GM18873 (cell line): ENCODE measurements at regions not wholly inside any gene's neighbourhood (a gene's known extent, or its start where the extent isn't known, plus 50 kb on each side); places are given as distances from the start of the nearest gene placed in this dataset.
"Not testable (repeated sequence)": the region's sequence is repeated elsewhere in the genome, so short reads cannot be mapped to it uniquely, and the experiment has no call there.

Experiments
- ATAC-seq: cut with Tn5 transposase; IDR thresholded peaks from one replicate; pipeline ENCODE4 v1.9.1; 2021; ENCODE audit warnings: mild to moderate bottlenecking, moderate library complexity, moderate number of reproducible peaks; ENCODE audit not compliant: unreplicated experiment, low FRiP score

DNA sequence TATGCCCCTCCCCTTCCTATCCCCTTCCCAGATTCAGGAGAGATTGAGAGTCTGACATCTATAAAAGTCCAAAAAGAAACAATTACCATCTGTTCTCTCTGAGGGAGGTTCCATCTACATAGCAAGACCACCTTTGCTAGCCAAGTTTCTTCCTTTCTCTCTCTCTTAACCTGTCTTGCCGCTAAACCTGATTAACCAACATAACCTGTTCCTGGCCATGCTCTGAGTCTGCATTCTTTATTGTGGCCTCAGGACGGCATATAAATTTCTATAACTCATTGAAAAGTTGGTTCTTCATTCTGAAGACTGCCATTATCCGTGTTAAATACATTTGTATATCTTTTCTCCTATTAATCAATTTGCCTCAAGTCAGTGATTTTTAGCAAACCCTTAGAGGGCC is 594.0 kb downstream of the KCNH5 start:
- no peak for ATAC-seq

DNA sequence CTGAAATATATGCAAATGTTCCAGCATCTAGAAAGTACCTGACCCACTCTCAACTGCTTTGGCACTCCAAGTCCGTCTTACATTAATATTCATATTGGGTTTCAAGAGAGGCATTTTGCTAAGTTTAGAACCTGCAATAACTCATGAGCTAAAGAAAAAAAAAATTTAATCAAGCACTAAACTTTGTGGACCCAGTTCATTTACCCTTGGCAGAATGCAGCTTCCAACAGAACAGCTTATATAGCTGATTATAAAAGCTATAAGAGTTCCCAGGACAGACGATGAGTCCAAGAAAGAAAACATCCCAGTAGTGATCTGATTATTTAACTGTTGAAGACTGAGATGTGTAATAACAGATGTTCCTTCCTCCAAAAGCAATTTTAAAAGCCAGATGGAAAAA is 592.0 kb downstream of the KCNH5 start:
- no peak for ATAC-seq

DNA sequence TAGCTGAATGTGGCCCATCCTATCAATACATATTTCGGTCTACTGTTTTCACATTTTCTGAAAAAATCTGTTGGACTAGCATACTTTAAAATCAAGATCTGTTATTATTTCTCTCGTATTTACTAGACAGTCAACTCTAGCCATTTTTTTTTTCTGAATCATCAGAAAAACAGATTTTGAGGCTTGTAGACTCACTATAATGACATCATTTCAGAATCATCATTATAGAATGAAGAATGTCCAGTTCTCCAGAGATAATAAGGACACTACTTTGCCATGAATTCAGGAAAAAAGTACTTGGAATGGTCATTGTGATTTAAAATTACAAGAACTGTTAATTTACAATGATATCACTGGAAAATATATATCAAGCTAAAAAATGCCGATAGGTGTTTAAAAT is 589.8 kb downstream of the KCNH5 start:
- ATAC-seq = no peak

DNA sequence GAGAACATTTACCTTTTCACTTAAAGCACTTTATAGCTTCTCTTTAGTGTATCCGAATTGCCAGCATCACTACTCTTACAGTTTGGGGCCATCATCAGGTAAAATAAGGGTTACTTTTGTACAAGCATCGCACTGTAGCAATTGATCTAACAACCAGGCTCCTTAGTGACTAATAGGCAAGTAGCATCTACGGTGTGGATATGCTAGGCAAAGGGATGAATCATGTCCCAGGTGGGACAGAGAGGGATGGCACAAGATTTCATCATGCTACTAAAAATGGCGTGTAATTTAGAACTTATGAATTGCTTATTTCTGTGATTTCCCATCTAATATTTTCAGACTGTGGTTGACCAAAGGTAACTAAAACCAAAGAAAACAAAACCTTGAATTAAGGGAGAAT is 582.3 kb downstream of the KCNH5 start:
- ATAC-seq = no peak

DNA sequence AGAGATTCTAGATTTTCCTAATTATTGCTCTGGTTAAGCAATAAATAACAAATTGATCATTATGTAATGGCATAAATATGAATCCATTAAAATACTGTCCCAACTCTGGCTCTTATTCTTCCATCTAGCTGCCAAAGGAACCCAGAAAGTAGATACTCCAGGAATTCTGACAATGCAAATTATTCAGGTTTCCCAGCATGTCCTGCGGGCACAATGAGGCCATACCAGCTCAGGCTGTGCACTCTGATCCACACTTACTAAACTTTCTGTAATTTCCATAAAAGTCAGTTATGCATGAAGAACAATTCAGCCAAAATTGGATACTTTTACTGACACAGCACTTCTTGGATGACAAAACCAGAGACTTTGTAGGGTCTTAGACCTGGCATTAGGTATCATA is 576.3 kb downstream of the KCNH5 start:
- ATAC-seq = no peak

DNA sequence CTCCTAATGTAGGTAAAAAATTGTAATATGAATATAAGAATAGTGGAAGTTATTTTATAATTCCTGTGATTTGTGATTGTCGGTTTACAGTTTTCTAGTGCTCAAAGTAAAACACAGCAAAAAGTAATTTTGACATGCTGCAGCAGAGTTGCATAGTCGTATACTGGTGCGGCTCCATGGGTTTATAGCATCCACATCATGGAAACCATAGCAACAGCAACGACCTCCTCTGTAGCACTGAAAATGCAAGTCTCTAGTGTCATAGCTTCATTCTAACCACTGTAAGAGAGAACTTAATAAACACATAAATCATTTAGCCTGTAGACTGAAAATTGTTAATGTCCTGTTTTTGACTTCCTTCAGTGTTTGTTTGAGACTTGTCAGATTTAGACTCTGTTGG is 574.3 kb downstream of the KCNH5 start:
- no peak for ATAC-seq

DNA sequence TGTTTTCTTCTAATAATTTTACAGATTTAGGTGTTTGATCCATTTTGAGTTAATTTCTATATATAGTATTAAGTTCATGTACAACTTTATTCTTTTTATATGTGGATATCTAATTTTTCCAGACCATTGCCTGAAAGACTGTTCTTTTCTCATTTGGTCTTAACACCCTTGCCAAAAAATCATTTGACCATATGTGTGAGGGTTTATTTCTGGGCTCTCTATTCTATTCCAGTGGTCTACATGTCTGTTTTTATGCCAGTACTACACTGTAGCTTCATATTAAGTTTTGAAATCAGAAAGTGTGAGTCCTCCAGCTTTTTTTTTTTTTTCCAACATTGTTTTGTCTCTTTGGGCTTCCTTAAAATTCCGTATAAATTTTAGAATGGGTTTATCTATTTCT is 554.1 kb downstream of the KCNH5 start:
- no peak for ATAC-seq

DNA sequence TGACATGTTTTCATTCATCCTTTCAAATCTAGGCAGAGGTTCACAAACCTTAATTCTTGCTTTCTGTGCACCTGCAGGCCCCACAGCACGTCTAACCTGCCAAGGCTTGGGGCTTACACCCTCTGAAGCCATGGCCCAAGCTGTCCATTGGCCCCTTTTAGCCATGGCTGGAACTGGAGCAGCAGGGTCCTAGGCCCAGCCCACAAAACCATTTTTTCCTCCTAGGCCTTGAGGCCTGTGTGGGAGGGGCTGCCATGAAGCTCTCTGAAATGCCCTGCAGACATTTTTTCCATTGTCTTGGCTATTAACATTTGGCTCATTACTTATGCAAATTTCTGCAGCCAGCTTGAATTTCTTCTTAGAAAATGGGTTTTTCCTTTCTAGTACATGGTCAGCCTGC is 547.5 kb downstream of the KCNH5 start:
- no peak for ATAC-seq

DNA sequence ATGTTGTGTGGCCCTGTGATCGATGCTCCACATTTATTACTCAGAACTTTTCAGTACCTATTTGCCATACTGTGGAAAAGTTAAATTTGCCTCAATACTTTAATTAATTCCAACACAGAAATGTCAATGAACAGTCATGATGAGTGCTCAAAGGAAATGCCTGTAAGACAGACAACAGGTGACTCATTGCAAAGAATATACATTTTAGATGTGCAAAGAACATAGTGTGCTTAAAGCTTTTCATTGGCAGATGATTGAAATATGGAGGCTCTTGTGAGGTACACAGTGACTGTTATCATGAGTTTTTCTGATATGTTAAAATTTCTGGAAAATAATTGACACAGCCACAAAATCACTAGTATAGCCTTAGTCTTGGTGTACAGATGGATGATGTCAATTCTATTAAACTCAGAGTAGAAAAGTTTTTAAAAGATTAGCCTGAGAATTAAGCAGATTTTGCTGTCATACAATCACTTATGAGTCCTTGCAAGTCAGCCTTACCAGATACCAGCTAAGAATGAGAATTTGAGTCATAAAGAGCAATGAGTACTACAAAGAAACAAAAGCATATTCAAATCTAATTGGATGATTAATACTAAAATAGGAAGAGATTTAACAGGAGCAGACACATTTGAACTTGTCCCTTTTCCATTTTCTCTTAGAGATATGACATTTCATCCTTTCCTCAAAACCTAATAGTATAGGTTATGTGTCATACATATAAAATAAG is 544.1 kb downstream of the KCNH5 start:
- no peak for ATAC-seq

DNA sequence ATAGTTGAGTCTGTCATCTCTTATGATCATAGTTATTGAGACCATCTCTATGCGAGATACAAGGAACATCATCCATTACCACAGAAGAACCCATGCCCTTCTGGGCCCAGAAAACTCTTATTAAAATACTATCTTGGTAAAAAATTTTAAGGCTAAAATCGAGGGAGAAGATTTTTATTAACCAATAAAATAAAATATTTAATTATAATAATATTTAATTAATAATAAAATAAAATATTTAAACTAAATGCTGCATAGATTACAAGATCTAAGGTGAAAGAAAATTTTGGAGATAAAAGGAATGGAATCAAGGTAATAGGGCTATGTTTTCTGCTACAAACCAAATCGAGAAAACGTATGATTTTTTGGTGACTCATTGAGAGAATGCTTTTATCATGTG is 540.2 kb downstream of the KCNH5 start:
- ATAC-seq = no peak

DNA sequence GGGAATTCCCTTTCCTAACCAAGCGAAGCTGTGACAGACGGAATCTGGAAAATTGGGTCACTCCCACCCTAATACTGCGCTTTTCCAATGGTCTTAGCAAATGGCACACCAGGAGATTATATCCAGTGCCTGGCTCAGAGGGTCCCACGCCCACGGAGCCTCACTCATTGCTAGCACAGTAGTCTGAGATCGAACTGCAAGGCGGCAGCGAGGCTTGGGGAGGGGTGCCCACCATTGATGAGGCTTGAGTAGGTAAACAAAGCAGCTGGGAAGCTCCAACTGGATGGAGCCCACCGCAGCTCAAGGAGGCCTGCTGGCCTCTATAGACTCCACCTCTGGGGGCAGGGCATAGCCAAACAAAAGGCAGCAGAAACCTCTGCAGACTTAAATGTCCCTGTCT is 523.9 kb downstream of the KCNH5 start:
- not testable (repeated sequence) for ATAC-seq

DNA sequence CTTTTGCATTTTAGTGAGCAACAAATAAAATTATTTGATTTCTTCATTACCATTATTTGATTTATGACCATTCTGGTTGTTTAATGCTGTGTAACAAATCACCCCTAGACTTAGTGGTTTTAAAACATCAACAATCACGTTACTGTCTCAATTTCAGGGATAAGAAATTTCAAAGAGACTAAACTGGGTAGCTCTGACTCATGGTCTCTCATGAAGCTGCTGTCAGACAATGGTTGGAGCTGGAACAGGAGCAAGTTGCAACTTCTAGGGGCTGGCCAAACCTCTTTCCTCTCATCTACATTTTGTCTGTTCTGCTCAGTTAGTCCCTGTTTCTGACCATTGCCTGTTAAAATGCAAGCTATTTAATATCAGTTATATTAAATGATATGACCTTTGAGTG is 517.0 kb downstream of the KCNH5 start:
- no peak for ATAC-seq

DNA sequence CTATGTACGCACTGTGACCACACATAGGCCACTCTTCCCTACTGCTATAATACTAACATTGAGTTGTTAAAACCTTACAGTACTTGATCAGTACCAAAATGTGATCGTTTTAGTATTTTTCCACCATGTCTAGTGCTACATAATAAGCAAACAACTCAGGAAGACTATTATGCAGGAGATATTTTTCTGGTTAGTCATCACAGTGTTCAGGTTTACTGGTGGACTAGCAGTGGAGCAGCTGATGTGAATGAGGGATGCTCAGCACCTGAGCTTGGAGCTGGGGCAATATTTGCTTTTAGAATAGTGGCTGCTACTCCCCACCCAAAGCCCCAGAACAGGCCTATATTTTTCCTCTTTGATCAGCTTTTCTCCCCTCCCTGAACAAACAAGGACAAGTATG is 513.1 kb downstream of the KCNH5 start:
- no peak for ATAC-seq

DNA sequence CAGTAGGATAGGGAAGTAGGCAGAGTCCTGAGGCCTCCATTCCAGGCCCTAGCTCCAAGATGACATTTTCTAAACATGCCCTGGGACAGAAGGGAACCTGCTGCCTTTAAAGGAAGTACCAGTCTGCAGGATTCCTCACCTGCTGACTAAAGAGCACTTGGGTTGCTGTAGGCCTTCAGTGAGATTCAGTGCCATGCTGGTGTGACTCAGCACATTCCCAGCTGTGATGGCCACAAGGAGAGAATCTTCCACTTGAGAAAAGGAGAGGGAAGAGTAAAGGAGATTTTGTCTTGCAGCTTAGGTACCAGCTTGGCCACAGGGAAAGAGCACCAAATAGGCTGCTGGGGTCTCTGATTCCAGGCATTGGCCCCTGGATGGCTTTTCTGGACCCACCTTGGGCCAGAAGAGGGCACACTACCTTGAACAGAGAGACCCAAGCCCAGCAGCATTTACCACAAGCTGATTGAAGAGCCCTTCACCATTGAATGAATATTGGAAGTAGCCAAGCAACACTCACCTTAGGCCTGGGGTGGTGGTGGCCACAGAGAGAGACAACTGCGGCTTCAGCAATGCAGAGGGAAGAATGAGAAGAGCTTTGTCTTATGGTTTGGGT is 498.3 kb downstream of the KCNH5 start:
- ATAC-seq = no peak

DNA sequence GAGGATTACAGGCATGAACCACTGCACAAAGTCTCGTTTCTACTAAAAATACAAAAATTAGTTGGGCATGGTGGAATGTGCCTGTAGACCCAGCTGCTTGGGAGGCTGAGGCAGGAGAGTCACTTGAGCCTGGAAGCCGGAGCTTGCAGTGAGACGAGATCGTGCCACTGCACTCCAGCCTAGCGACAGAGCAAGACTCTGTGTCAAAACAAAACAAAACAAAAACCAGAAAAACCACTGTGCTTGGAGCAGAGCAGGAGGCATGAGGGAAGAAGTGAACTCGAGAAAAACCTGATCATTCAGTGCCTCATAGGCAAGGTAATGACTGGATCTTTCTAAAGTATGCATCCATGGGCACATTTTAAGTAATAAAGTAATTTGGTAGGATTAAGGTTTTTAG is 487.8 kb downstream of the KCNH5 start:
- ATAC-seq = no peak

DNA sequence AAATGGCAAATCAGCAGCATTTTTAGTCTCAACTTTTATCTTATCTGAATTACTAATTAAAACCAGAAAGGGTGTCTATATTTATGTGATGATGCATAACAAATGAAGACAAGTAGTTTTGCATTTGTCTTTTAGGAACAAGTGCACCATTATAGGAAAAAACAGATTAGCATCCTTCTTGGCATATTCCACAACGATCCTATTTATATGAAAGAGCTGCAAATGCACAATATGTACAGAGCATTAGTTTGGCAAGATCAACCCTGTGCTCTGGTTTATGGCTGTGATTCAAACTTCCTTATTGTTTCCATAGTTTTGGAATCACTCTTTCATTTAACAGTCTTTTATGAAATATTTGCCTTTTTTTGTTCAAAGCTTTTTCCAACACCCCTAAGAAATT is 486.8 kb downstream of the KCNH5 start:
- ATAC-seq = no peak

DNA sequence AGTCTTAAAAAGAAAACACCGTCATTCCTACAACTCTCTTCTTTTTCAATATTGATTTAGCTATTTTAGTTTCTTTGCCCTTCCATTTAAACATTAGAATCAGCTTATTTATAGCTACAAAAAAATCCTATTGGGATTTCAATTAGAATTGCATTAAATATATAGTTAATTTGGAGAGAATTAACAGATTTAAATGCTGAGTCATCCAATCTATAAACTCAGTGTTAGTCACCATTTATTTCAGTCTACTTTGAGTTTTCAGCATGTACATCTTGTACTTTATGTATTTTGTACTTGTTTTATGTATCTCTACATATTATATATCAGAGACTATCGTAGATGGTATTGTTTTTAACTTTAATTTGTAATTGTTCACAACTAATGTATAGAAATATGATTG is 460.0 kb downstream of the KCNH5 start:
- ATAC-seq = no peak

DNA sequence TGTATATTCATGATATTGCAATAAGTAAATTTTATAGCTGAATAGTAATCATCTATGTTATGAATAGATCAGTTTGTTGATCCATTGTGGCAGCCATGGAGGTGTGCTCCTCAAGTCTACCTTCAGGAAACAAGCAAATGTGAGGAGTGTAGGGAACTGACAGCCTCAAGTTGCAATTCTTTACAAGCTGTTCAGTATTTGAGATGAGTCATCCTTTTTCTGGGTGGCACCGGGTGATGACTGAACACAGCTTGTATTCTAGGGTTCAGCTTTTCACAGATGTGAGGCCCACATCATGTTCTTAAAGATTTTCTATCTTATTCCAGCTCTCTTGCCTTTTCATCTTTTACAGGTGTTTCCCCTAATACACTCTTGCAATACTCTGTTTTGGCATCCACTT is 452.4 kb downstream of the KCNH5 start:
- no peak for ATAC-seq

DNA sequence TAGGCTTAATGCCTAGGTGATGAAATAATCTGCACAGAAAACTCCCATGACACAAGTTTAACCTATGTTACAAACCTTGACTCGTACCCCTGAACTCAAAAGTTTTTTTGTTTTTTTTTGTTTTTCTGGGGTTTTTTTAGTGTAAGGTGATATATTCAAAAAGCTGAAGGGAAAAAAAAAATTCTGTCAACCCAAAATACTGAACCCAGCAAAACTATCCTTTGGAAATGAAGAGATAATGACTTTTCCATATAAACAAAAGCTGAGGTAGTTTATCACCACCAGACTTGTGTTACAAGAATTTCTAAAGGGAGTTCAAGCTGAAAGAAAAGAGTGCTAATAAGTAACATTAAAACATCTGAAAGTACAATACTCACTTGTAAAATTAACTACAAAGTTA is 448.1 kb downstream of the KCNH5 start:
- no peak for ATAC-seq

DNA sequence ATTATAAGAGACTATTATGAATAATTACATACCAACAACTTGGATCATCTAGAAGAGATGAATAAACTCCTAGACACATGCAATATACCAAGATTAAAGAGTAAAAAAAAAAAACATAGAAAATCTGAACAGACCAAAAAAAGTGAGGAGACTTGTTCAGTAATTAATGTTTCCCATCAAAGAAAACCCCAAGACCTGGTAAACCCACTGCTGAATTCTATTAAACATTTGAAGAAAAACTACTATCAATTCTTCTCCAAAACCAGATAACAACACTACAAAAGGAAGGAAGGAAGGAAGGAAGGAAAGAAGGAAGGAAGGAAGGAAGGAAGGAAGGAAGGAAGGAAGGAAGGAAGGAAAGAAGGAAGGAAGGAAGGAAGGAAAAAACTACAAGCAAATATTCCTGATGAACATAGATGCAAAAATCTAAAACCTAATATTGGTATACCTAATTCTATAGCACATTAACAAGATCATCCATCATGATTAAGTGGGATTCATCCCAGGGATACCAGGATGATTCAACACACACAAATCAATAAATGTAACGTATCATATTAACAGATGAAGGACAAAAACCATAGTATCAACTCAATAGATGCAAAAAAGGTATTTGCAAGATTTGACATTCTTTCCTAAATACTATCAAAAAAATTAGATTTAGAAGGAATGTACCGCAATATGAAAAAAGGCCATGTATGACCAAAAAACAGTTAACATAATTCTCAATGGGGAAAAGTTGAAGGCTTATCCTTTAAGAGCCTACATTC is 445.5 kb downstream of the KCNH5 start:
- no peak for ATAC-seq

DNA sequence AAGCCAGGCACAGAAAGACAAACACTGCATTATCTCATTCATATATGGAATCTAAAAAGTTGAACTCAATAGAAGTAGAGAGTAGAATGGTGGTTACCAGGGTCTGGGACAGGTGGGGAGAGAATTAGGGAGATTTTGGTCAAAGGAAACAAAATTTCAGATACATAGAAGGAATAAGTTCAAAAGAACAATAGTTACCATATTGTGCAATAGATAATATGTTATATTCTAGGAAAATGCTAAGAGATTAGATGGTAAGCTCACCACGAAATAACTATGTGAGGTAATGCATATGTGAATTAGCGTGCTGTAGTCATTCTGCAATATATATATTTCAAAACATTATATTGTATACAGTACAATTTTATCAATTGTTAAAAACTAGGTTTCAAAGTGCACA is 442.5 kb downstream of the KCNH5 start:
- no peak for ATAC-seq

DNA sequence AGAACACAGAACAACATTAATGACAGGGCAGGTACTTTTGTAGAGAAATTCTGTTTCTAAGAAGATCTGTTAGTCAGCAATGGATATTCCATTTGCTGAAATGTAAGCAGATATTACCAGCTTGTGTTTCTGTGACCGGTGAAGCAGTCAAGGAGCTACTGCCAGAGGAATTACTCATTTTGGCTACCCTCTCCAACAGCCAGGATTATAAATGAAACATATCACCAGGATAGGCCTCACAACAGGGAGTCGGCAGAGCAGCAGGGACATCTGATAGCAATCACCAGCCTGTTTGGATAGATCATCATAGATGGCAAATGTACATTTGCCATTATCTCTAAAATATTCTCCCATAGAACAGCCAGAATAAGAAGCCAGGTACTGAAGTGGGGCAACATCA is 440.7 kb downstream of the KCNH5 start:
- ATAC-seq = no peak
